NCI-H226 (cell line): ENCODE measurements at regions not wholly inside any gene's neighbourhood (a gene's known extent, or its start where the extent isn't known, plus 50 kb on each side); places are given as distances from the start of the nearest gene placed in this dataset.
A peak's percentile ranks its signal among the peaks of the same experiment; 100 is the strongest.

Source experiments
- DNase-seq: peaks from one replicate; pipeline ENCODE4 v3.0.0-alpha.2; 2015

DNA sequence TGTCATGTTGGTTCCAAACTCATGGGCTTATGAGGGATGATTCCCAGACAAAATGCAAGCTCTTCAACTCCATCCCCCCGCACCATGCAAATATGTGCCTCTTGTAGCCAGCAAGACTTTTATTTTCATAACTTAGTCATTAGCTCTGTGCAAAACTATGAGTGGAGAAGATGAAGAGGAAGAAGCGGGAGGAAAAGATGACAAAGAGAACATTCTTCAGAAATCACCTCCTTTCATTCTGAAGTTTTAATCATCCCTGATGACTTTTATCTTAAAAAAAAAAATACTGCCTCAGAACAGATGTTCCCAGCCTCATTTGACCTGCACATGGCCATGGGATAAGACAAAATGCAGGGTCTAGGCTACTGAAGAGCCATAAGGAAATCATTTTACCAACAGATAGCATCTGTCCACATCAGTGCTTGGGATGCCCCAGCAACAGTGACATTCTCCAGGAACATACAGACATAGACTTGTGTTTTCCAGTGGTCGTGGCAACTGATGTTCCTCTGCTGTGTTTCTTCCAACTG is 145.5 kb downstream of the WNT5A start:
- no peak for DNase-seq

DNA sequence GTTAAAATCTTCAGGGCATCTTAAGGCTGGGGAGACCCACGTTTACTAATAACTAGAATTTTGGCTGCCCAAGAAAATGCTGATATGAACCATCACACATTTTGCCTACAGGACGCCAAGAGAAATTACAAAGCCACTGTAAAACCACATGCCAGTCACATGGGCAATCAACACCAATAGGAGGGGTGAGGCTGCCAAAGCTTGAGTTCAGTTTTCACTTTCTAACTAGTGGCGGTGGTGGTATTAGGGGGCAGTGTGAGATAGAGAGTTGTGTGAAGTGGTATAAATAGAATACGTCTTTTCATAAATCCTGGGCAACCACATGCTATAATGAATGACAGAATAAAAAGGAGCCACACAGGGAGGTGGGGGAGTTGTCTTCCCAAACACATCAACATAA is 147.3 kb downstream of the WNT5A start:
- no peak for DNase-seq

DNA sequence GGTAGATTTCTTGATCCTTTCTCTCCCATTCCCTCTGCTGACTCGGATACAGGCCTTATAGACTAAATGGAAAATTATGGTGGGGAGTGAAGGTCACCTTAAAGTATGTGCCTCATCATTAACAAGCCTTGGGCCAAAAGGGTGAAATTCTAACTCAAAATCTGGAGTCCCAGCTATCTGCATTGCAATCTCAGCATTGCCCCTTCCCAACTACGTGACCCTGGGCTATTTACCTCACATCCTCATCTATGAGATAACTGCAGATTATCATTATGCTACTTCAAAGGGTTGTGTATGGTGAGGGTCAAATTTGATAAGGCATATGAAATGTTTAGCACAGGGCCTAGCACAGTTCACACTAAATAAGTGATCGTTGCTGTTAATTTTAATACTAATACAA is 147.7 kb downstream of the WNT5A start:
- no peak for DNase-seq

DNA sequence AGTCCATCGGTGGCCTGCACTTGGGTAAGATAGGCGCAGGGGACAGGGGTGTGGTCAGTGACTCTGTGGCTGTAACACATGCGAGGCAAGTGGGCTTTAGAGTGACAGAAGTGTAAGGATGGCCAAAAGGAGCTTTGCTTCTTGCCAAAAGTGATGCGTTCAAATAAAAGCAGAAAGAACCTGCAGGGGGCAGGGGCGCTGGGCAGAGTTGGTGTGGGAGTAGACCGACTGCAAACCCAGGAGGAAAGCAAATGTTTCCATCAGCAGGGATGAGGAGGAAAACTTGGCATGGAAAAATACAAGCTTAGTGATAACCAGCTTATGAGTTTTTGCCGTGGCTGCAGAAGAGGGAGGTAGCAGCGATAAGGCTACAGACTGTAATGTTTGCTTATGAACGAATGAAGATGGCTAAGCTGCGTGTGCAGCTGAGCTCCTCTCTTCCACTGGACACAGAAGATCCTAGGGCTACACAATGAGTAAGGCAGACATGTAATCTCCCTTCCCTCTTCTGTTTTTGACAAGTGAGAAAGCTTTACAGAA is 149.4 kb downstream of the WNT5A start:
- peak; percentile 33 for DNase-seq

DNA sequence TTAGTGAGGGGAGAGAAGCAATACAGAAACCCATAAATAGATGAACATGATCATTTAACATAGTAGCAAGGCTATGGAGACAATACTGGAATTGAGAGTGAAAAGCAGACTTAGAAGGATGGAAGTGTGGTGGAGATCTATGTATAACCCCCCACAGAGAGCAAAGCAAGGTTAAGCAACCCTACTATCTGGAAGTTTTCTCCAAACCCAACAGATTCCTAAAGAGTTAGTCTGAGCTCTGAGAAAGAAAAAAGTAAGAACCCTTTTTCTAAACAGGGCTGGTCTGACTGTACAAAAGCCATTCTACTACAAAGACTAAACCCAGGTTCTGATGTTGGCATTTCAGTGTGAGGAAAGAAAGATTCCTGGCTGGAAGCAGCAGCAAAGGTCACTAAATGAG is 153.2 kb downstream of the WNT5A start:
- peak; percentile 43 for DNase-seq

GRCh38 chr3:55333046-55333445 is 154.1 kb downstream of the WNT5A start:
- DNase-seq: no peak

DNA sequence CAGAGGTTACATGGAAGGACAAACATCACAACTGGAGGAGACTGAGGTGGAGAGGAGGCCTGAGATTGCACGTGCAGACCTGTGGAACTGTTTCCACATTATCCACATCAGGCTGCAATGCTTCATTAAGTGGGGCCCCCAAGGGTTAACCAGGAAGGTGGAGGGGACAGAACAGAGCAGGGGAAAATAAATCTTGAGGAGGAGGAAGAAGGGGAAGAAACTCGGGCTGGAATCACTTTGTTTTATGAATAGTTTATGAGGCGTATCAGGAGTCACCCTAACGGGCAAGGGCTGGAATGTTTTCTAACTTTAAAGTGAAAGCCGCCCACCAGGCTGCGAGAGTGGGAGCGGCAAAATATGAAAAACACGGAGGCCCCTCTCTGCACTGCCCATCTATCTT is 154.9 kb downstream of the WNT5A start:
- DNase-seq: no peak

- DNase-seq: no peak
Measured at GRCh38 chr3:55331524-55331923, 155.6 kb downstream of the WNT5A start.

- DNase-seq: no peak
Measured at GRCh38 chr3:55330756-55331155, 156.3 kb downstream of the WNT5A start.

- peak; percentile 96 for DNase-seq
Measured at GRCh38 chr3:55330355-55330754, 156.8 kb downstream of the WNT5A start.

DNA sequence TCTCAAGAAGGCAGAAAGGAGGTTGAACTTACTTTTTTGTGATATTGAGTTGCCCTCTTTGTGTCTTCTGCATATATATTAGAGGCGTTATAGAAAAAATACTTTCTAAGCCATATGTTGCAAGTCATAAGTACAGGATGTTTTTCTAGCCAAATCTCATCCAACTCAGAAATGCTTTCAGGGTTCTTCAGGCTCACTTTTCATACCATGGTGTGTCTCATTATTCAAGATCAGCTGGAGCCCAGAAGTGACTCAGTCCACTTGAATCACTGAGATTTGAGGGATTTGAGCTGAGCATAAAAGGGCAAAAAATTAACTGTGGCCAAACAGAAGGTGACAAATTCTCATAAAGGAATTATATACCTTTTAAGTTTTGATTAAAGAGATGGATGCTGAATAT is 157.3 kb downstream of the WNT5A start:
- DNase-seq: peak; percentile 87

- peak; percentile 38 for DNase-seq
Measured at GRCh38 chr3:55327131-55327920, 159.8 kb downstream of the WNT5A start.

- no peak for DNase-seq
Measured at GRCh38 chr3:55322638-55323037, 164.5 kb downstream of the WNT5A start.

- no peak for DNase-seq
Measured at GRCh38 chr3:55320928-55321327, 166.2 kb downstream of the WNT5A start.

- DNase-seq: no peak
Measured at GRCh38 chr3:55315396-55315795, 171.7 kb downstream of the WNT5A start.

- DNase-seq: no peak
Measured at GRCh38 chr3:55313666-55314065, 173.4 kb downstream of the WNT5A start.

DNA sequence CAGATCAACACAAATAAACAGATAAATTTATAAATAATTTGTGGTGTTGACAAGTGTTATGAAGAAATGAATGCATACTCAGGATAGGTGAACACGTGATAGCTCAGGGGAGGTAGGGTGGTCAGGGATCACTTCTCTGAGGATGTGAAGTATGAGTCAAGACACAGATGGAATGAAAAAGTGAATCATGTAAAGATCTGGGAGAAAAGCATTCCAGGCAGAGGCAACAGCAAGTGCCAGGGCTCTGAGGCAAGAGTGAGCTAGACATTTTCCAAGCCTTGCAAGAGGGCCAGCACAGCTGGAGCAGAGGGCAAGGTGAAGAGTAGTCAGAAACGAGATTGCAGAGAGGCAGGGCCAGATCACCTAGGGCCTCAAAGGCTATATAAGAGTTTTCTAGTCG is 177.8 kb downstream of the WNT5A start:
- DNase-seq: no peak

DNA sequence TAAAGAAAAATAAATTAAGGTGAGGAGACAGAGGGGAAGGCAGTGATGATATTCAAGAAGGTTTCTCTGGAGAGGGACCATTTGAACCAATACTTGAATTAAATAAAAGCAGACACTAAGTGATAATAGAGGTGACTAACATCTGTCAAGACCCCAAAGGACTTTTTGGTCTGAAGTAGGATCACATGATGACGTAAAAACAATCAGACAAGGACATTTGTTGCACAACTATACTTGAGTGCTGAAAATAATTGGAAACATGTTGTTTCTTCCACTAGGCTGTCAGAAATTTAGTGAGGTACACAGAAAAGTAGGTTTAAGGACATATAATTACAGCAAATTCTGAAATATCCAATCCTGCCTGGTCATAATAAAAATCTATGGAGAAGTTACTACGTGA is 179.5 kb downstream of the WNT5A start:
- DNase-seq: no peak

DNA sequence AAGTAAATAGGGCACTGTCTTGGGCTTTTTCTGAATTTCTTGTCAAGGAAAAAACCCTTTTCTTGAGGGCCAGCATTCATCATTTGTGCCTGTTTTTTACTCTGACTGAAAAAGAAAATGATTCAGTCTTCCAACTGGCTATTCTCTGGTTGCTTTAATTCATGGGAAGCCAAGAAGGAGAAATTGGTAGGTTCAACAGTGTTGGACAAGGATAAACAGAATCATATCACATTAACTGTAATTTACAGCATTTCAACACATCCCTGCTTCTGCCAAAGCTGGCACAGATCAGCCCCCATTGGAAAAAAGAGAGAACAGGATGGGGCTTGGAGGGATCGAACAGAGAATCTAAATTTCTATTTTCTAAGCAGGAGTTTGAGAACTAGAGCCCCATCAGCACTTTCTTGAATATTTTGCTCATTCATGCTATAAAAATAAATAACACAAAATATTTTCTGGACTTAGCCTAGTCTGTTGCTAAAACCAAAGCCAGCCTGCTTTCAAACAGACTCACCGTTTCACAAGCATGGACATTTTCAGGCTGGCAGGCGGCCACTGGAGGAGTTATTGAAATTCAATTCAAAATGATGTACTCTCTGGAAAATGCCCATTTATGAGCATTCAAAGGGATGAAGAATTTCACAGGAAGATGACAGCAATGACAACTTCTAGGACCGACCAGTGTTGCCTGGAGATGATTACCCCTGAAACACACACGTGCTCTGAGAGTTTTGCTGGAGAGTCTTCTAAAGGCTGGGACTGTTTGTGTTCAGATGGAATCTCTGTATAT is 181.2 kb downstream of the WNT5A start:
- DNase-seq: no peak

DNA sequence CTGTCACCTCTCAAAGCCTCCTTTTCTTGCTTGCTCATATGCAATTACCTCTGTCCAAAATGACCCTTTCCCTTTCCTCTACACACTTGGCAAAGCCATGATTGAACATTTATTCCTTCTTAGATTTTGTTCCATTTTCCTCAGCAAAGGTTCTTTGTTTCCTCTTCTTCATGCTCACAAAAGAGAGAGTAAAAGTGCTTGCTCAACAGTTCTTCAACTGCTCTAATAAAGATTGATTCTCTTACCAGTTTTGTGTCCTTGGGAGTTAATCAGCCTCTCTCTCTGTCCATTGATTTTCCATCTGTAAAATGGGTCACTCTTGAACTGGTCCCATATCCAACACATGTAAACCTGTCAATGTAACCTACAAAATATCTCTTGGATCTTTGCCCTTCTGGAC is 186.4 kb downstream of the WNT5A start:
- no peak for DNase-seq

DNA sequence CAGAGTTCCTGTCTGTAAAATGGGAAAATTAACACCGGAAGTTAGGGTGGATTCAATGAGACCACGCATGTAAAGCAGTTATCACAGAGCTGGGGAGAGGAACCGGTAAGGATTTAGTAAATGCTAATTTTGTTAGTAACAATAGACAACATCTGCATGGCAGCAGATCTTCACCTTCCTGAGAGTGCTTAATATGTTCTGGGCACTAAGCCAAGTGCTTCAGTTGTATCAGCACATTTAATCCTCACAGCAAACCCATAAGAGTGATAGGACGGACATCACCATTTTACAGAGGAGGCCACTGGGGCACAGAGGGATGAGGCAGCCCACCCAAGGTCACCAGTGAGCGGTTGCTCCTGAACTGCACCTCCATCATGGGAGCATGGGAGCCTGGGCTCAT is 189.4 kb downstream of the WNT5A start:
- DNase-seq: no peak

GRCh38 chr3:55297245-55297644 is 189.9 kb downstream of the WNT5A start:
- DNase-seq: no peak

DNA sequence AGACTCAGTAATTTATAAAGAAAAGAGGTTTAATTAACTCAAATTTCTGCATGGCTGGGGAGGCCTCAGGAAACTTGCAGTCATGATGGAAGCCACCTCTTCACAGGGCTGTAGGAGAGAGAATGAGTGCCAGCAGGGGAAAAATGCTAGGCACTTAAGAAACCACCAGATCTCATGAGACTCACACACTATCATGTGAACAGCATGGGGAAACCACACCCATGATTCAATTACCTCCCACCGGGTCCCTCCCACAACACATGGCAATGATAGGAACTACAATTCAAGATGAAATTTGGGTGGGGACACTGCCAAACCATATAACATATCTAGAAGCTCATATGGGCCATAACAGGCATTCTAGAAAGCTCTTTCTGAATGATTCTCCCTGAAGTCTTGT is 190.3 kb downstream of the WNT5A start:
- no peak for DNase-seq

- DNase-seq: peak; percentile 20
Measured at GRCh38 chr3:55296030-55296429, 191.1 kb downstream of the WNT5A start.
